HG02943 (cell line): ENCODE measurements at regions not wholly inside any gene's neighbourhood (a gene's known extent, or its start where the extent isn't known, plus 50 kb on each side); places are given as distances from the start of the nearest gene placed in this dataset.

Source experiments
- ATAC-seq: cut with Tn5 transposase; IDR thresholded peaks from one replicate; pipeline ENCODE4 v1.9.1; 2021; ENCODE audit warnings: mild to moderate bottlenecking, low read depth, moderate library complexity; ENCODE audit not compliant: unreplicated experiment

DNA sequence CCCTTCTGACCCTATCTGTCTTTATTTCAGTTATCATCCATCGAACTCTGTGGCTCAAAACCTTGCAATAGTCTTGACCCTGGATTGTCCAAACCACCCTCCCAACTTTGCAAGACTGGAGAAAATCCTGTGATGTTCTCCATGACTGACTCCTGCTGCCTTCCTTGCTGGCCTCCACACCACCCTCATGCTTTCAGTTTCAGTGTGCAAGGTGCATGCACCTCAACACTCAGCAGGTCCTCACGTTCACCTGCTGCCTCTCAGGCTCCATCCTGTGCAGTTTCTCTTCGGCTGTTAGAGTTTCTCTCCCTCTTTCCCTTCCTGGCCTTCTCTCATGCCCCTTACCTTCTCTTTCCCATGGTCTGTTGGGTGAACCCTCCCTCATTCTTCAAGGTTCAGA is 59.4 kb upstream of the ASIC2 start:
- ATAC-seq = no peak

DNA sequence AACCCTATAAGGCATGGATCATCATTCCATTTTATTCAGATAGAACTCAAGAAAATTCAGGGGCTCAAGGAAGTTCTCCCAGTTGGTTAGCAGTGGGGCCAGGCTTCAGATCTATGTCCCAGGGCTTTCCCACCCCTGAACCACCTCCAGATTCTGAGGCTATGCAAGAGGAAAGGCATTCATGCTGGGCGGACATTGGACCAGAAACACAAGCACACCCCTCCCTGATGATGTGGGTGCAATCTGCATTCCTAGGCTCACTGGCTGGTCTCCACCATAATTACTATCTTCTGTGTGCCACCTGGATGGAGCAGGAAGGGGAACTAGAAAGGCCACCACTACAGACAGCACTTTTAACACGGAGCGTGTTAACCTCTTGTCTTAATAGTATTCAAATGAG is 63.2 kb upstream of the ASIC2 start:
- no peak for ATAC-seq

DNA sequence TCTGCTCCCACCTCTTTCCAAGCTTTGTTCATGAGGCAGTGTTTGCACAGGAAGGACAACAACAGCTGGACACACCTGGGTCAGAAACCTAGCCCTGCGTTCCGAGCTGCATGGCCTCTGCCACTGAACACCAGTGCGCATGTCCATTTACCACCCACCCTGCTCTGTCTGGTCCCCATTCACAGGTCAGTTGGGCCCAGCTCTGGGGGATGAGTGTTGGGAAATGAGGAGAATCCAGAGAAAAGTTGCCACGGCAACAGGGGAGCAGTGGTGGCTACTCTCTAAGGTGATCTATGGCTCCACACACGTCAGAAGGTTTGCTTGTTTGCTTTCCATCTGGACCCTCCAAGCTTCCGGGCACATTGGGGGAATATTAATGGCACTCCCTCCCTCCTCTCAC is 70.4 kb upstream of the ASIC2 start:
- ATAC-seq = no peak

DNA sequence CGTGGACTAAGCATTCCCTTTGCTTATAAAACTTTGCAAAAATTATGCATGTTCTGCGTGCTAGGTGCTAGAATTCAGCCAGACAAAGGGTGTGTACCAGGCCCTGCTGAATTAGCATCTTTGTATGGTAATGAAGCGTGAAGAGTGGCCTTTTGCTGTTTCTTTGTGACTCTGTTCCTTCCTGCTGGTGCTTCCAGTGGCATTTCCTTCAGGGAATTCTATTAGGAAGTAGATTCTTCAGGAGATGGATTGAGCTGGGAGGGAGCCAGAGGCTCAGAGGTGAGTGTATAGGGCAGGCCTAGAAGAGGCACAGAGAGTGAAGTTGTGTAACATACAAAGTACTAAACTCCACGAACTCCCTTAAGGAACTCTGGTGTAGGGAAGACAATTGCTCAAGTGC is 73.9 kb upstream of the ASIC2 start:
- ATAC-seq = no peak

DNA sequence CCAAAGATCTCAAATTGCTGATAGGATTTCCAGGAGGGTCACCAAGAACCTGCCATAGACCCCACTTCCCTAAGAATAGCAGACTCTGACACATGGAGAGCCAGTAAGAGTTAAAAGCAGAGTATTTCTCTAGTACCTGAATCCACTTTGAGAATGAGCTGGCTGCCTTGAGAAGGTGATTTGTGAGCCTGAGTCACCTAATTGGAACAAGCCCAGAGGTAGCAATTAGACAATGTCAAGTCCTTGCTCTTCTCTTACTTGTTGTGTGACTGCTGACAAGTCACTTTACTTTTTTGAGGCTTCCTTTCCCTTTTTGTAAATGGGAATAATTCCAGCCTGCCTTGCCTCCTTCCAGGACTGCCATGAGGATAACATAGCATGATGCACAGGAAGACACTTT is 76.1 kb upstream of the ASIC2 start:
- ATAC-seq = no peak

DNA sequence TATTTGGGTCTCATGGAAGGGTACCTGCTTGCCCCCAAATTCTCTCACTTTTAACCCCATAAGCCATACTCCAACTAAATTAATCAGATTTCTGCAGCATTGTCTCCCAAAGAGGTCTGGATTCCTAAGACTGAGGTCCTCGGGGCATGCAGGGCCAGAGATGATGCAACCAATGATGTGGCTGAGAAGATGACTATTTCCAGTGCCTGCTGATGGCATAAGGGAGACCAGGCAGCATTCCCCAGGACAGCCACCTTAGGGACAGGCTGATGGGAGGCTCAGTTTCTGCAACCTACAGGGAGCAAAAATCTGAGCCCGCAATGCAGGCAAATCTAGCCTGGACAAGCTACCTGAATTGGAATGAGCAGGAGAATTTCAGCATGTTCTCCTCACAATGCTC is 76.8 kb upstream of the ASIC2 start:
- no peak for ATAC-seq

DNA sequence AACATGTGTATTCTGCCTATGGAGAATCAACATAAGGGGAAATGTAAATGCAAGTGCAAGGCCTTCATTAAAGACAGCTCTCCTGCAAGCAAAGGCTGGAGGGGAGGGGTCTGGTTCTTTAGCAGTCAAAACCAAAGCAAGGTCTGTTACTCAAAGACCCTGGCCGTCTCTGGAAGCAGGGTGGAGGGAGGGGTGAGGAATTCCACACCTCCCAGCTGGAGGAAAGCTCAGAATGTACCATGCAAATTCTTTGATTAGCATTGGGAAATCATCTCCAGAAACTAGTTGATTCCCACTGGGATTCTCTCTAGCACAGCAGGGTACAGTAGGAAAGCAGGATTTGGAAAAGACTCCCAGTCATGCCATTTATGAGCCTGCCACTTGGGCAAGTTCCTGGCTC is 77.3 kb upstream of the ASIC2 start:
- ATAC-seq = no peak

DNA sequence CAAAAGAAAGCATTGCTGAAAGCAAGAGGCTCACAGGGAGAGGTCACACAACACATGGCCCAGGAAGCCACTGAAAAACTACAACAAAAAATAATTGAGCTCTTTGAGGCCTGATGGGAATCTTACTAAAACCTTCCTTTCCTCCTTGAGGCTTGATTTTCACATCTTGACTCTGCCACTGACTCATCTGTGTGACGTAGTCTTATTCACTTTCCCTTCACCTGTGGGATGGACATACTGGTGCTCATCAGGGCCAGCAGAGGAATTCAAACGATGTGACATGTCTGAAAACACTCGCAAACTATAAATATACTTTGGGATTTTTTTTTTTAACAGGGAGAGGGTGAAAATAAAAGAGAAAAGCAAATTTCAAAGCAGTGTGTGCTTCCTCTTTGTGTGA is 78.3 kb upstream of the ASIC2 start:
- no peak for ATAC-seq

DNA sequence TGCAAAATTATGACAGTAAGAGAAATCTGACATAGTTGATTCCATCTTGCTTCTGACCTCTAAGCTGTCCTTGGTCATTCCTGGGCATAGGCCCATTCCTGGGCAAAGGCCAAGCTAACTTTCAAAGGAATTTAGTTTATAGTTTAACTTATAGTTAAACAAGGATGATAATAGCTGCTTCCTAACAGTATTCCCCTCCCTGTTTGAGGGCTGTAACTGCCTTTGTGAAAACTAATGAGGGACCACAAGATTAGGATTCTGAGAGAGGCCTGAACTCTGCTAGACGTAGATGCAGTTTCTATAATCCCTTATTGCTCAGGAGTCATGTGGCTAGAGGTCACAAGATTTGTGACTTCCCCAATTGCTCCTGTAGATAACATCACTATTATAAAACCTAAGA is 80.2 kb upstream of the ASIC2 start:
- ATAC-seq = no peak

DNA sequence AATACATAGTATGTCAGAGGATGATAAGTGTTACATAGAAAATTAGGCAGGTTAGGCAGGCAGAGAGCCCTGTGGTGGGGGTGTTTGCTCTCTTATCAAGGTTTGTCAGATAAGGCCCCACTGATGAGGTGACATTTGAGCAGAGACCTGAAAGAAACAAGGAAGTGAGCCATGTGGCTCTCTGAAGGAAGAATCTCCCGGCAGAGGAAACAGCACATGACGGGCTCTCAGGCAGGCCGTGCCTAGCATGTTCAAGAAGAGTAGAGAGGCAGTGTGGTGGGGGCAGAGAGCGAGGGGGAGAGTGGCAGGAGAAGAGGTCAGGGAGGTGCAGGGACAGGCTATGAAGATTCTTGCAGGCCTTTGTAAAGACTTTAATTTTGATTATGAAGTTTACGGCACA is 82.0 kb upstream of the ASIC2 start:
- no peak for ATAC-seq

DNA sequence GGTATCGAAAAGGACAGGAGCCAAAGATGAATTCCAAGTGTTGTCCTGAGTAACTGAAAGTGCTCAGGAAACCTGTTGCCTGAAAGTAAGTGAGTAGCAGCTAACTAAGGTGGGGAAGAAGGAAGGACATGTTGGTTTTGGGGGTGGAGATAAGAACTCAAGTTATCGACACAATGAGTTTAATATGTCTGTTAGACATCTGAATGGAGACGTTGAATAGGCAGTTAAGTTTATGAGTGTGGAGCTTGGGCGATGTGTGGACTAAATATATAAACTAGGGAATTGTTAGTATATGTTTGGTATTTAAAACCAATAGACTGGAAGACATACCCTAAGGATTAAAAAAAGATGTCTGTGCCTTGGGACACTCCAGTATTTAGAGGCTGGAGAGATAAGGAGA is 82.7 kb upstream of the ASIC2 start:
- ATAC-seq = no peak

DNA sequence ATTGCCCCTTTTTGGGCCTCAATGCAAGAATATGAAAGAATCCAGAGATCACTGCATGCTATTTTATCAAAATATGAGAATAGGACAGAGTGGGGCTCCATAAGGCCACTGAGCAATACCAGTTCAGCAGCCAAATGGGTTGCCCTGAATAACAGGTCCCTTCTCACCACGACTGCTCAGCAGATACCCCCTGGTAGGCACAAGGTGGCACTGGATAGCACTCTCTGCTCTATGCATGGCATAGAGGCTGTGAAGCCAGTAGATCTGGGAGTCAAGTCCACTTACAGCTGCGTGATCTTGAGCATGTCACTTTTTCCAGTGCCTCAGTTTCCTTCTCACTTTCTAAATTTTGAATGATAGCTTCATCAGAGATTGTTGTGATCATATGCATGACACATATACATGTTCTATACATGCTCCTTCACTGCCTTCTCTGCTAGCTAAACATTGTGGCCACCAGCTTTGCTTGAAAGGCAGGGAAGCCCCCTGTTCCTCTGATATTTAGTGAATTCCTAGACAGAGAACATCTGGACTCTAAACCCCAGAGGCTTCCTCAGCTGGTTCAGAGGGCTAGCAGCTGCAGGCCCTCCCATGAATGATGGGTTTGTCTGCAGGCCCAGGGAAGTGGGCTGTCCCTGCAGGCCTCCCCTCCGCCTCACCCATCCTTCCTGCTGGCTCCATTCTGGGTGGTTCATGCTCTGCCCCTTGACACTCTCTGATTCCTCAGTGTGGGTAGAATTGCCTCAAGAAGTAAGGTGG is 84.9 kb upstream of the ASIC2 start:
- ATAC-seq = no peak

DNA sequence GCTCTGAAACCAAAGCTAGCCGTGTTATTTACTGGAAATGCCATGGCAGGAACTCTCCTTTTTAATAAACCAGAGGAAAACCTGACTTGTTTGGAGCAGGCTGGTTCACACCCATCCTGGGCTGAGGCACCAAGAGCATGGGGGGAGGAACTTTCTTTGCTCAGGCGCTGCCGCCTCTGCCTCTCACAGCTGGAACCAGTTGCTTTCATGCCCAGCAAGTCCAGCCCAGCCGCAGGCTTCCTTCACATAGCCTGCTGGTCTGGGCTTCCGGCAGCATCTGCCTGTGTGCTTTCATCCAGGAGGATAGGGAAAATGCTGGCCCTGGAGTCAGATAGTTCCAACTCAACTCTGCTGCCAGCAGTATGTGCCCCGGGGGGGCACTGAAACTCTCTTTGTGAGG is 88.1 kb upstream of the ASIC2 start:
- no peak for ATAC-seq

DNA sequence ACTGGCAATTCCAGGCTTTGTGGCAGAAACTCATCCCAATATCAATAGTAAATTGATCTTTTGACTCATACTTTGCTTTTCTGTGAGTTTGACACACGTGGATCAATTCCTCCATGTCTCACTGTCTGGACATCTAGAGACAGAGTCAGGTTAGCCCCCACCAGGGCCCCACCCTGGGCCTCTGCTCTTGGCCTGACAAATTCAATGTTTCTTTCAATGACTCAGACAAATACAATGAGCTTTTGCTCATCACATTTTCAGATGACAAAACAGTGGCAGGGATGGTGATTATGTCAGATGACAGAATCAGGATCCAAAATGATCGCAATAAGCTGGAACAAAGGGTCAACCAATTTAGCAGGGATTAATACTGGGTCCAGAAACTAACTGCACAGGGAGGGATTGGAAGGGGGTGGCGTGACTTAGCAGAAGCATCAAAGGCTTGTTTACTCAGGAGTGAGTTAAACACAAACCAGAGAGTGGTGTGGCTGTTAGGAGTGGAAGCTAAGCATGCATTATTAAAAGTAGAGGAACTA is 90.5 kb upstream of the ASIC2 start:
- no peak for ATAC-seq

DNA sequence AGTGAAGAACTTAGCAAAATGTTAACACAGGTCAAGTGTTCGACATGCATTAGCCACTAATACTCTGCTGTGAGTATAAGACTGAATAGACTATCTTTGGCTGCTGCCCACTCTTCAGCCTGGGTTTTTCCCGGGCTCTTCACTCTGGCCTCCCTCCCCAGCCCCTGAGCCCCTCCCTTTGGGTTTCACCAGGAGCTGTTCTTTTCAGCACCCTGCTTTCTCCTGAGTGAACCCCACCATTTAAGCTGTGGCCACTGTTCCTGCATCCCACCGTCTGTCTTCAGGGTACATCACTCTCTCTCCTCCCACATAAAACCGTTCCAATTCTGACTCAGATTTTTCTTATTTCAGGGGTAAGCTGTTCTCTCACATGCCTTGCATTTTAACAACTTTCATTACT is 92.0 kb upstream of the ASIC2 start:
- ATAC-seq = no peak

DNA sequence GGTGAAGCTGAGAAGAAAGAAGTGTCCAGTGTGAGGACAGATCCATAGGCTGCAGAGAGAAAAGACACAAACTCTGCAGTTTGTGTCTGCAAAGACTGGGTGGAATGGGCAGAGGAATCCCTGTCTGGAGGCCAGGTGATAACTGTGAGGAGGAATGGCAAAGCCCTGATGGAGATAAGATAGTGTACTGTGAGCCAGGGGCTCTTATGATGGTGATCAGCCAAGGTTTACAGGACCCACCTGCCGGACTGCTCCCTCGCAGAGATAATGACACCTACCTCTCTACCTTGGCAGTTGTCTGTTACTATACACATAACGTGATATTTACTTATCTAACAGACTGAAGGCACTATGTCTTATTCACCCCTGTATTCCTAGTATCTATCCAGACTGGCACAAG is 92.6 kb upstream of the ASIC2 start:
- no peak for ATAC-seq

DNA sequence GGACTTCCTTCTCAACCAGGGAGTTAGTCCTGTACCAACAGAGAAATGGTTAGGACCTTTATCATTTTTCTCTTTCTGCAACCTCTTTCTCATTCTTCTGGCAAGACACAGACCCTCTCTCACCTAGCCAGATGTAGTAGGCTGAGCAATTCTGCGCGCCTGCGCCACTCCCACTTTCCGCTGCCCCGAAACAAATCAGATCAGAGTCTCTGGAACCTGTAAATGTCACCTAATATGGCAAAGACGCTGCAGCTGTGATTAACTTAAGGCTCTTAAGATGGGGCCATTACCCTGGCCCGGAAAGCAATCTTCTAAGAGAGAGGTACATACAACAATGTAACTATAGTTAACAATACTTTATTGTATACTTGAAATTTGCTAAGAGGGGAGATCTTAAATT is 94.3 kb upstream of the ASIC2 start:
- ATAC-seq = no peak

DNA sequence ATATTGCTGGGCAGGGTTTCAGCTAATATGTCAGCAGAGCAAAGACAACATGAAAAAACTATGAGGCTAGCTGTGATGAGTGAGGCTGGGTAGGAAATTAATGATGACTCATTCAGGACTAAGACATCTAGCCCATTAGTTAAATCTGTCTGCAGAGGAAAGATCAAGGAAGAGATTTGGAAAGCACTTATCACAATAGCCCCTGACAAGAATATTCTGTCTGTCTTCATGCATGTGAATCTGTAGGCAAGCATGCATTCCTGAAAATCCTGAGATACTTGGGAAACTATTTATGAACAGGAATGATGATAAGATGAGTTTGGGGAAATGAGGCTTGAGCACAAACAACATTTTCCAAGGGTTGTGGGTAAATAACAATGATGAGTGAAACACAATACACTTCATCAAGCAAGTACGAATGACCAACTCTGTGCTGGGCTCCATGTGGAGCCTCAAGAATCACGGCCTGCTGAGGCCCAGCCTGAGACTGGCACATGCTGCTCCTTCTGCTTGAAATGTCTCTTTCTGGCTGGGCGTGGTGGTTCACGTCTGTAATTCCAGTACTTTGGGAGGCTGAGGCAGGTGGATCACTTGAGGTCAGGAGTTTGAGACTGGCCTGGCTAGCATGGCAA is 96.5 kb upstream of the ASIC2 start:
- ATAC-seq = no peak

DNA sequence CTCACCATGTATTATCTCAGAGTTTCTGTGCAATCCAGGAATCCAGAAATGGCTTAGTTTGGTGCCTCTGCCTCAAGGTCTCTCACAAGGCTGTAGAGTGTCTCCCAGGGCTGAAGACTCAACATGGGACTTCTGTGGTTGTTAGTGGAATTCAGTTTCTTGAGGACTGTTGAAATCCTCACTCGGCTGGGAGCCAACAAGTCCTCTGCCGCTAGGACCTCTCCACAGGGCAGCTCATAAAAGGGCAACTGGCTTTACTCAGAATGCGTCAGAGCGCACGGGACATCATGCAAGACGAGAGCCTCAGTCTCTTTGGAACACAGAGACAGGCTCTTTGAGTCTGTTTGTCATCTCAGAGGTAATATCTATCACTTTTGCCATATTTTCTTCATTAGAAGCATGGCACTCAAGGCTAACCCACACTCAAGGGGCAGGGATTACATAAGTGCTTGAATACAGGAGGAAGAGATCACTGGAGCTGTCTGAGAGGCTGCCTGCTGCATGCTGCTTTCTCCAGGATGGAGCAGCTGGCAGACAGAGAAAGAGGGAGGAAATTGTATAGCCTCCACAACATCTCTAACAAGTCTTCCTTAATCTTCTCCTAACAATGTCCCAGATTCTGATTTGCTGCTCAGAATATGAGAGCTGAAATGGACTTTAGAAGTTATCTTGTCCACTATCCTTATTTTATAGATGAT is 97.5 kb upstream of the ASIC2 start:
- ATAC-seq = no peak

DNA sequence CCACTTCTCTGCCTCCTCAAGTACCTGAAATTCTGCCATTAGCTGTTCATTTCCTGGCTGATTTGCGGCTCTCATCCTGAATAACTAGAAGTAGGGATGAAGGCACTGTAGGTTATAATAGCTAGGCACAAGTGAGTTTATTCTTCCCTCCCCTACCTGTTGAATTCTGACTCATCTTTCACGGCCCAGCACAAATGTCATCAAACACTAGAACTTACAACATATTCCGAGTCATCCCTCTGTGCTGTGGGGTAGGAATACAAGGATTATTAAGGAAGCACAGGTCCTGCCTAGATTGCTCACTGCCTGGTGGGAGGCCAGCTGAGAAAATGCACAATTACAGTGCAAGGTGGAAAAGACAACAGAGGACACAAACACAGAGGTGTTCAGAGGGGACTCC is 103.7 kb upstream of the ASIC2 start:
- ATAC-seq = no peak

DNA sequence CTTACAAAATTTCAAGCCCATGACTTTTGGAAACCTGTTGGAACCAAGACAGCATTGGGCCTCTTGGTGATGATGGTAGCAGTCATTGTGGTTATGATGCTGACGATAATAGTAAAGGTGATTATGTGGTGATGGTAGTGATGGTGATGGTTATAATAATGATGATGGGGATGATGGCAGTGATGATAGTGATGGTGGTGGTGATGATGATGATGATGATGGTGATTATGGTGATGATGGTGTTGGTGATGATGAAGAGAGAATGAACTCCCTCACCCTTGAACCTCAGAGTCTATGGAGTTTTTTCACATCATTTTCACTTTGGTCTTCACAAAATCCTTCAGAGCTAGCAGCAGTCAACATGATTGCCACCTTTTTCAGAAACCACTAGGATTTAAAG is 105.3 kb upstream of the ASIC2 start:
- ATAC-seq = no peak

DNA sequence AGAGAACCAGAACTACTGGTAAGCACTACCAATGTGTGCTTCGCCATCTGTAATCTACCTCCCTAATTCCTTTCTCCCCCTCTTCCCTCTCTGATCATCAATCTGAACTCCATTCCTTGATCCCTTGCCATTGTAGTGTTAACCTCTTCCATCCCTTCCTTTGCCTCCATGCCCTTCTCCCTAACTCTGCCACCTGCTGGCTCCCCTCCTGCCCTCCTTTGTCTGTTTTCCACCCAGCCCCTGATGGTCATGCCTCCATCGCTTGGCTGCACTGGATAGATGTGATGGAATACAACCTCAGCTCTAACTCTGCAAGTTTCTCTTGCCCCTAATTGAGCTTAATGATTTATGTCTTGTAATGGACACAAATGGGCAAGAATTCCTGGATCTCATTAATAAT is 108.2 kb upstream of the ASIC2 start:
- no peak for ATAC-seq
